Neural cell (in vitro differentiated cells): ENCODE measurements at regions not wholly inside any gene's neighbourhood (a gene's known extent, or its start where the extent isn't known, plus 50 kb on each side); places are given as distances from the start of the nearest gene placed in this dataset.

Source experiments
- H2AFZ ChIP-seq: fragments of 200-600, 300-800 bp; sonication (generic), shearing (Covaris generic); 2 replicates; pipeline ENCODE4 v1.6.0; 2014; ENCODE audit warnings: low read depth, mild to moderate bottlenecking, antibody characterized with exemption, low read length, moderate library complexity
- H3F3A ChIP-seq: fragments of 200-600 bp; shearing (Covaris generic); 2 replicates; pipeline ENCODE4 v1.6.1; 2016; ENCODE audit warnings: mild to moderate bottlenecking, moderate library complexity, mixed read lengths, antibody characterized with exemption, low read length; ENCODE audit not compliant: insufficient read depth, poor library complexity, severe bottlenecking
- H3K27ac ChIP-seq: fragments of 200-600, 300-800 bp; sonication (generic), shearing (Covaris generic); 2 replicates; pipeline ENCODE4 v1.5.1; 2014; ENCODE audit warnings: mild to moderate bottlenecking, low read length, moderate library complexity
- H3K27me3 ChIP-seq: fragments of 300-800, 200-600 bp; sonication (generic), shearing (Covaris generic); 2 replicates; pipeline ENCODE4 v1.6.0; 2014; ENCODE audit warnings: mild to moderate bottlenecking, low read depth, low read length, moderate library complexity; ENCODE audit not compliant: insufficient read depth
- H3K36me3 ChIP-seq: fragments of 300-800, 200-600 bp; sonication (generic), shearing (Covaris generic); 2 replicates; pipeline ENCODE4 v1.5.1; 2014; ENCODE audit warnings: mild to moderate bottlenecking, antibody characterized with exemption, low read length, moderate library complexity; ENCODE audit not compliant: insufficient read depth
- H3K4me2 ChIP-seq: fragments of 300-800, 200-600 bp; sonication (generic), shearing (Covaris generic); 2 replicates; pipeline ENCODE4 v1.6.0; 2014; ENCODE audit warnings: mild to moderate bottlenecking, low read length
- H3K4me3 ChIP-seq: fragments of 300-800, 200-600 bp; sonication (generic), shearing (Covaris generic); 2 replicates; pipeline ENCODE4 v1.5.1; 2014; ENCODE audit warnings: mild to moderate bottlenecking, low read length, moderate library complexity
- H3K79me2 ChIP-seq: fragments of 200-600 bp; shearing (Covaris generic); replicated peaks from 2 replicates; pipeline ENCODE4 v1.6.0; 2014; ENCODE audit warnings: mild to moderate bottlenecking, low read length, moderate library complexity; ENCODE audit not compliant: insufficient read depth
- H3K9ac ChIP-seq: fragments of 300-800, 200-600 bp; sonication (generic), shearing (Covaris generic); 2 replicates; pipeline ENCODE4 v1.6.1; 2016; ENCODE audit warnings: mild to moderate bottlenecking, low read length, mixed read lengths
- H3K9me2 ChIP-seq: fragments of 200-600 bp; shearing (Covaris generic); 2 replicates; pipeline ENCODE4 v1.6.1; 2016; ENCODE audit warnings: mild to moderate bottlenecking, low read length, mixed read lengths; ENCODE audit not compliant: insufficient read depth
- H3K9me3 ChIP-seq: fragments of 200-600, 300-800 bp; sonication (generic), shearing (Covaris generic); 2 replicates; pipeline ENCODE4 v1.6.1; 2016; ENCODE audit warnings: mild to moderate bottlenecking, mixed run types, low read length, moderate library complexity, mixed read lengths
- H4K20me1 ChIP-seq: fragments of 200-600 bp; shearing (Covaris generic); 2 replicates; pipeline ENCODE4 v1.6.1; 2016; ENCODE audit warnings: mild to moderate bottlenecking, mixed run types; ENCODE audit not compliant: insufficient read depth
- EP300 ChIP-seq: fragments of 450-650 bp; conservative IDR thresholded peaks from 2 replicates; pipeline ENCODE4 v1.6.1; 2014; ENCODE audit warnings: antibody characterized with exemption, mild to moderate bottlenecking, moderate library complexity; ENCODE audit not compliant: poor library complexity, severe bottlenecking
- EZH2 ChIP-seq: fragments of 200-600, 300-800 bp; shearing (Covaris generic), sonication (generic); IDR thresholded peaks from 2 replicates; pipeline ENCODE4 v1.6.1; 2014; ENCODE audit warnings: antibody characterized with exemption, low read length, borderline replicate concordance, mild to moderate bottlenecking; ENCODE audit not compliant: insufficient read depth, poor library complexity, severe bottlenecking
- MXI1 ChIP-seq: fragments of 450-650 bp; conservative IDR thresholded peaks from 2 replicates; pipeline ENCODE4 v1.6.1; 2014; ENCODE audit warnings: antibody characterized with exemption, mild to moderate bottlenecking; ENCODE audit not compliant: poor library complexity, severe bottlenecking
- POLR2AphosphoS5 ChIP-seq: IDR thresholded peaks from 2 replicates; pipeline ENCODE4 v1.6.1; 2012
- RAD21 ChIP-seq: fragments of 450-650 bp; conservative IDR thresholded peaks from 2 replicates; pipeline ENCODE4 v1.6.1; 2014; ENCODE audit warnings: antibody characterized with exemption, mild to moderate bottlenecking, moderate library complexity
- REST ChIP-seq: IDR thresholded peaks from 2 replicates; pipeline ENCODE4 v1.6.1; 2012; ENCODE audit warnings: borderline replicate concordance
- SMC3 ChIP-seq: fragments of 450-650 bp; conservative IDR thresholded peaks from 2 replicates; pipeline ENCODE4 v1.6.1; 2014; ENCODE audit warnings: antibody characterized with exemption, mild to moderate bottlenecking, moderate library complexity; ENCODE audit not compliant: poor library complexity
- TAF1 ChIP-seq: IDR thresholded peaks from 2 replicates; pipeline ENCODE4 v1.6.1; 2012; ENCODE audit warnings: low read depth
- TF ChIP-seq, protein P1 (sequence below): fragments of 450-650 bp; IDR thresholded peaks from 2 replicates; pipeline ENCODE4 v1.5.1; 2014; ENCODE audit warnings: antibody characterized with exemption, mild to moderate bottlenecking, moderate library complexity; ENCODE audit not compliant: poor library complexity, severe bottlenecking

GRCh38 chr3:22378869-22379268 is 627.9 kb upstream of the ZNF385D start:
- Histone ChIP-seq H3K9me2 (no peaks in the 10 kb centered on the region), H3K9ac (no peak overlapping the region), H3K4me2 (no peak overlapping the region), H3F3A (no peaks in the 10 kb centered on the region), H4K20me1 (no peaks in the 10 kb centered on the region), H3K36me3 (no peaks in the 10 kb centered on the region), H3K27me3 (peaks cover 9% of the 10 kb centered on the region), H3K9me3 (no peaks in the 10 kb centered on the region), H3K27ac (no peak overlapping the region), H3K4me3 (no peak overlapping the region), H3K79me2 (no peaks in the 10 kb centered on the region), H2AFZ (no peak overlapping the region)
- TF ChIP-seq EZH2 (no peak), SMC3 (no peak), EP300 (no peak), RAD21 (no peak), MXI1 (no peak), TAF1 (no peak), POLR2AphosphoS5 (no peak), REST (no peak)
- TF ChIP-seq, protein P1, sequence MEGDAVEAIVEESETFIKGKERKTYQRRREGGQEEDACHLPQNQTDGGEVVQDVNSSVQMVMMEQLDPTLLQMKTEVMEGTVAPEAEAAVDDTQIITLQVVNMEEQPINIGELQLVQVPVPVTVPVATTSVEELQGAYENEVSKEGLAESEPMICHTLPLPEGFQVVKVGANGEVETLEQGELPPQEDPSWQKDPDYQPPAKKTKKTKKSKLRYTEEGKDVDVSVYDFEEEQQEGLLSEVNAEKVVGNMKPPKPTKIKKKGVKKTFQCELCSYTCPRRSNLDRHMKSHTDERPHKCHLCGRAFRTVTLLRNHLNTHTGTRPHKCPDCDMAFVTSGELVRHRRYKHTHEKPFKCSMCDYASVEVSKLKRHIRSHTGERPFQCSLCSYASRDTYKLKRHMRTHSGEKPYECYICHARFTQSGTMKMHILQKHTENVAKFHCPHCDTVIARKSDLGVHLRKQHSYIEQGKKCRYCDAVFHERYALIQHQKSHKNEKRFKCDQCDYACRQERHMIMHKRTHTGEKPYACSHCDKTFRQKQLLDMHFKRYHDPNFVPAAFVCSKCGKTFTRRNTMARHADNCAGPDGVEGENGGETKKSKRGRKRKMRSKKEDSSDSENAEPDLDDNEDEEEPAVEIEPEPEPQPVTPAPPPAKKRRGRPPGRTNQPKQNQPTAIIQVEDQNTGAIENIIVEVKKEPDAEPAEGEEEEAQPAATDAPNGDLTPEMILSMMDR = no peak

DNA sequence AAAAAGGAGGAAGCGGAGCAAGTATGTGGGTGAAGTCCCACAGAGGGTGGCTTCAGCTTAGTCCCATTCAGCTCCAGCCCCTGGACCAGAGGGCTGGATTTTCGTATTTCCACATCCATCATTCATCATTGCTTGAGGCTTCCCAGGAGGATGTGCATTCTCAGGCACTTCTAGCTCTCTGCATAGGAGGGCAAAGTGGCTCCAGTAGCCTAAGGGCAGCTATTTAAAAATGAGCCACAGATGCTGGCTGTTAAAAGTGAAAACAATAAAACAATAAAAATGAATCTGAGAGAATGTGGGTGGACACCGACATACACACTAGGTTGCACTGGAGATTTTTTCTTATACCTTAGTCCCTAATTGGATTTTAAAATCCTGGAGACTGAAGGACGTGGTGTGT is 629.2 kb upstream of the ZNF385D start:
- Histone ChIP-seq H3K79me2 (no peaks in the 10 kb centered on the region), H3F3A (no peaks in the 10 kb centered on the region), H3K9me3 (no peaks in the 10 kb centered on the region), H3K27ac (no peak overlapping the region), H3K4me2 (no peak overlapping the region), H3K27me3 (no peaks in the 10 kb centered on the region), H4K20me1 (no peaks in the 10 kb centered on the region), H3K9me2 (no peaks in the 10 kb centered on the region), H3K9ac (no peak overlapping the region), H2AFZ (no peak overlapping the region), H3K4me3 (no peak overlapping the region), H3K36me3 (no peaks in the 10 kb centered on the region)
- no peak for TF ChIP-seq EZH2
- TF ChIP-seq RAD21 = no peak
- no peak for TF ChIP-seq SMC3
- no peak for TF ChIP-seq TAF1
- TF ChIP-seq MXI1 = no peak
- no peak for TF ChIP-seq EP300
- no peak for TF ChIP-seq REST
- TF ChIP-seq, protein P1 = no peak
- no peak for TF ChIP-seq POLR2AphosphoS5
